22Rv1 (cell line): ENCODE measurements at regions not wholly inside any gene's neighbourhood (a gene's known extent, or its start where the extent isn't known, plus 50 kb on each side); places are given as distances from the start of the nearest gene placed in this dataset.

Source experiments
- ZFX ChIP-seq: fragments of 450-650 bp; IDR thresholded peaks from 2 replicates; pipeline ENCODE4 v1.6.1; 2017; ENCODE audit warnings: antibody characterized with exemption, borderline replicate concordance
- TF ChIP-seq, protein P1 (sequence below): fragments of 450-650 bp; IDR thresholded peaks from 2 replicates; pipeline ENCODE4 v1.5.1; 2017; ENCODE audit warnings: mild to moderate bottlenecking

DNA sequence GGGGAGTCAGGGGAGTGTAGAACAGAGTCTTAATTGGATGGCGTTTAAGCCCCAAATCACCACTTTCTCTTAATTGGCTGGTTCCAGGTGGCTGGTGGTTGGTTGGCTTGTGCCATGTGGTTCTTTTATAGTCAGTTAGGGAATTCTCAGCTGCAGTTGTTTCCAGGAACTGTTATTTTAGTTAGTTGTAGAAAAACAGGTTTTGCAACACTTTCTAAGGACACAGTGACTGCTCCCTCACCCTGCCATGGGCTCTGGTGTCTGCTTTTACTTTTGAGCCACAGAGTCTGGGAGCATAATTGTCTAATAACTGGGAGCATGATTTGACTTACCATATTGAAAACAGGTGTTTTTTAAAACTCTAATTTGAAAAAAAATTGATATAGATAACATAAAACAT, 75.8 kb upstream of the PCDH18 start:
- TF ChIP-seq, protein P1, sequence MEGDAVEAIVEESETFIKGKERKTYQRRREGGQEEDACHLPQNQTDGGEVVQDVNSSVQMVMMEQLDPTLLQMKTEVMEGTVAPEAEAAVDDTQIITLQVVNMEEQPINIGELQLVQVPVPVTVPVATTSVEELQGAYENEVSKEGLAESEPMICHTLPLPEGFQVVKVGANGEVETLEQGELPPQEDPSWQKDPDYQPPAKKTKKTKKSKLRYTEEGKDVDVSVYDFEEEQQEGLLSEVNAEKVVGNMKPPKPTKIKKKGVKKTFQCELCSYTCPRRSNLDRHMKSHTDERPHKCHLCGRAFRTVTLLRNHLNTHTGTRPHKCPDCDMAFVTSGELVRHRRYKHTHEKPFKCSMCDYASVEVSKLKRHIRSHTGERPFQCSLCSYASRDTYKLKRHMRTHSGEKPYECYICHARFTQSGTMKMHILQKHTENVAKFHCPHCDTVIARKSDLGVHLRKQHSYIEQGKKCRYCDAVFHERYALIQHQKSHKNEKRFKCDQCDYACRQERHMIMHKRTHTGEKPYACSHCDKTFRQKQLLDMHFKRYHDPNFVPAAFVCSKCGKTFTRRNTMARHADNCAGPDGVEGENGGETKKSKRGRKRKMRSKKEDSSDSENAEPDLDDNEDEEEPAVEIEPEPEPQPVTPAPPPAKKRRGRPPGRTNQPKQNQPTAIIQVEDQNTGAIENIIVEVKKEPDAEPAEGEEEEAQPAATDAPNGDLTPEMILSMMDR = no peak
- no peak for TF ChIP-seq ZFX
